Transverse colon (tissue), 4 donors: ENCODE measurements at regions not wholly inside any gene's neighbourhood (a gene's known extent, or its start where the extent isn't known, plus 50 kb on each side); places are given as distances from the start of the nearest gene placed in this dataset.

Source experiments
- CTCF ChIP-seq, 5 experiments: fragments of 200-600 bp in 3 of 5; fragments of 450-650 bp in 2 of 5; sonication (generic) in 3 of 5; IDR thresholded peaks; 1 replicate in 2 of 5; 2 replicates in 3 of 5; pipeline ENCODE4 v1.5.1; 2016 to 2017; ENCODE audit warnings: antibody characterized with exemption in 5 of 5, inconsistent platforms in 3 of 5, mild to moderate bottlenecking in 2 of 5, moderate library complexity in 1 of 5
- EP300 ChIP-seq: sonication (generic); formaldehyde crosslinking; IDR thresholded peaks from one replicate; pipeline ENCODE4 v1.6.1; 2017; ENCODE audit warnings: antibody characterized with exemption, low read depth
- POLR2A ChIP-seq: fragments of 450-650 bp; IDR thresholded peaks from one replicate; pipeline ENCODE4 v1.6.1; 2016; ENCODE audit warnings: antibody characterized with exemption, mild to moderate bottlenecking, moderate library complexity
- POLR2AphosphoS5 ChIP-seq, 3 donors: sonication (generic); formaldehyde crosslinking; IDR thresholded peaks; one replicate each; pipeline ENCODE4 v1.6.1; 2016; ENCODE audit warnings: antibody characterized with exemption in 3 of 3

- TF ChIP-seq CTCF (IDR thresholded peaks at IDR 0.05) (no peak), POLR2A (no peak), EP300 (no peak), POLR2AphosphoS5 (IDR thresholded peaks at IDR 0.05) (no peak)
Measured at GRCh38 chr5:42884326-42884725, 72.6 kb upstream of the SELENOP start.
